ENCODE measurements at regions not wholly inside any gene's neighbourhood (a gene's known extent, or its start where the extent isn't known, plus 50 kb on each side); places are given as distances from the start of the nearest gene placed in this dataset.

DNA sequence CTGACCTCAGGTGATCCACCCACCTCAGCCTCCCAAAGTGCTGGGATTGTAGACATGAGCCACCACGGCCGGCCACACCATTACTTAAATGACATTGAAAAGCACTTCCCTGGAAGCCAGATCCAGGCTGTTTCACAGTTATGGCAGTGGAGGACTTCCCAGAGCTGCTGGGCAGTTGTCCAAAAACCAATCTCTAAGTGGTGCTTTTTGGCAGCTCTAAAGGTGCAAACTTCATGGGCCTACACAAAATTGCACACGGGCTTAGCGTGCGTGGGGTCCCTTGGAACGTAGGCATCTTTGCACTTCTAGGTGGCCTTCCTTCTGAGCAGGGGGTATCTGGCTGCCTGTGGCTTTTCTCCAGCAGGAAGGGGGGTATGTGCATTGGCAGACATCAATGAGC, 172.3 kb downstream of the SHOX start:
- TF ChIP-seq CTCF (IDR thresholded peaks at IDR 0.05) (no peak), POLR2A (IDR thresholded peaks at IDR 0.05) (no peak)
